ENCODE measurements at regions not wholly inside any gene's neighbourhood (a gene's known extent, or its start where the extent isn't known, plus 50 kb on each side); places are given as distances from the start of the nearest gene placed in this dataset.

DNA sequence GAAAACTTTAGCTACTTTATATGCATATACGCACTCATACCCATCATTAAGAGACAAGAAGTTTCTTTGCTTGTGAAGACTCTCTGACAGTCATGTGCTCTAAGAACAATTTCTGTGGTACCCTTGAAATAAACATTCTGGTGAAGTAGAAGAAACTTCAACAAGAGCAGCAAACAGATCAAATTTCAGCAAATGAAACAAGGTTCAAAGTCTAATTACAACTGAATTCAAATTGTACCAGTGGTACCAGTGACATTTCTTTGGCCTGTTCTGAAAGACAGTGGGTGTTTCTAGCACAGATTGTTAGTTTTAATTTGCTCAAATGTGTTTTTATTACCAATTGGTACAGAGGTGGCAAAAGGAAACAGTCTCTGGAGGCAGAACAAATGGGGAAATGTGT lies 391.0 kb downstream of the CHSY3 start:
- H3K23ac ChIP-seq (ENCODE audit: insufficient read length) = no peak overlapping the region
- no peak for FAIRE-seq
- H3K79me2 ChIP-seq (ENCODE audit: control insufficient read depth in 1 of 2, insufficient read depth in 2 of 2, low read length in 2 of 2) = no peaks in the 10 kb centered on the region
- no peak overlapping the region for H3K18ac ChIP-seq (ENCODE audit: extremely low read depth, low read length)
- no peak overlapping the region for H3K4ac ChIP-seq (replicated peaks; ENCODE audit: insufficient read length, low read depth, low read length)
- H3K4me2 ChIP-seq (ENCODE audit: insufficient read depth in 1 of 2, low read depth in 2 of 2, low read length in 2 of 2) = no peak overlapping the region
- H3K9ac ChIP-seq (replicated peaks in 1 of 4; ENCODE audit: extremely low read depth in 1 of 4, low read depth in 3 of 4, low read length in 3 of 4) = no peak overlapping the region
- no peak overlapping the region for H2BK12ac ChIP-seq (ENCODE audit: low read depth, low read length)
- no peaks in the 10 kb centered on the region for H3K36me3 ChIP-seq (ENCODE audit: control insufficient read depth in 2 of 4, insufficient read depth in 4 of 4, low read length in 3 of 4)
- no peak overlapping the region for H2AK5ac ChIP-seq (ENCODE audit: low read depth, low read length)
- no peaks in the 10 kb centered on the region for H3K79me1 ChIP-seq (ENCODE audit: low read depth, low read length)
- H4K91ac ChIP-seq (replicated peaks; ENCODE audit: insufficient read length, low read length) = no peak overlapping the region
- H2BK5ac ChIP-seq (ENCODE audit: low read depth, low read length) = no peak overlapping the region
- H3K14ac ChIP-seq (ENCODE audit: insufficient read length) = no peak overlapping the region
- H3K27me3 ChIP-seq (replicated peaks in 1 of 4; ENCODE audit: control insufficient read depth in 3 of 4, extremely low read depth in 1 of 4, insufficient read depth in 3 of 4, low read length in 3 of 4) = no peaks in the 10 kb centered on the region
- WGBS, 2 experiments (ENCODE audit: extremely low coverage in 1 of 2, insufficient coverage in 1 of 2, insufficient read length in 1 of 2, insufficient replicate concordance in 2 of 2, low coverage in 1 of 2, low lambda C conversion rate in 2 of 2, missing lambda C conversion rate in 1 of 2) = 93% methylated on average over 1 of the region's 1 CpG; no CpG with 5 or more reads in 1 of the 2 experiments
- H3K9me3 ChIP-seq (ENCODE audit: insufficient read depth in 2 of 2, low read depth in 1 of 2, low read length in 1 of 2) = no peaks in the 10 kb centered on the region
- no peaks in the 10 kb centered on the region for H4K20me1 ChIP-seq (replicated peaks in 1 of 2; ENCODE audit: control insufficient read depth in 1 of 2, insufficient read depth in 2 of 2, low read length in 2 of 2)
- H3K56ac ChIP-seq (replicated peaks; ENCODE audit: insufficient read length, low read depth, low read length) = no peak overlapping the region
- H4K5ac ChIP-seq (ENCODE audit: insufficient read length, low read depth, low read length) = no peak overlapping the region
- H3K23me2 ChIP-seq (ENCODE audit: low read depth, low read length) = no peaks in the 10 kb centered on the region
- peak overlapping the region; percentile 34; the same call in 1 of the 2 replicates for H2AFZ ChIP-seq (ENCODE audit: low read length)
- no peak overlapping the region for H2BK15ac ChIP-seq (ENCODE audit: low read length)
- CTCF ChIA-PET (ENCODE audit: partially characterized antibody) = no interaction called here
- POLR2A ChIA-PET (ENCODE audit: partially characterized antibody) = no interaction called here
- H2BK20ac ChIP-seq (ENCODE audit: low read length) = no peak overlapping the region
- no peak overlapping the region for H2BK120ac ChIP-seq (replicated peaks; ENCODE audit: low read depth, low read length)
- no peak overlapping the region for H3K4me3 ChIP-seq (ENCODE audit: extremely low read depth in 1 of 4, insufficient read depth in 2 of 4, low read depth in 3 of 4, low read length in 4 of 4)
- H4K8ac ChIP-seq (ENCODE audit: extremely low read depth, insufficient read depth, low read length) = no peak overlapping the region
- H3K4me1 ChIP-seq (replicated peaks in 1 of 4; ENCODE audit: control insufficient read depth in 3 of 4, insufficient read depth in 4 of 4, low read length in 3 of 4) = no peaks in the 10 kb centered on the region
- H3K27ac ChIP-seq (ENCODE audit: low read depth, low read length) = no peak overlapping the region
- DNase-seq (ENCODE audit: low read depth in 1 of 2, low spot score in 2 of 2) = no peak
- TF ChIP-seq CBX5 (IDR thresholded peaks at IDR 0.05; ENCODE audit: low read depth, low read length) (no peak), POLR2AphosphoS5 (IDR thresholded peaks at IDR 0.05; ENCODE audit: low read depth, low read length) (no peak), TEAD4 (IDR thresholded peaks at IDR 0.05; ENCODE audit: low read depth, low read length) (no peak), YY1 (IDR thresholded peaks at IDR 0.05; ENCODE audit: low read depth, low read length) (no peak), SP4 (IDR thresholded peaks at IDR 0.05; ENCODE audit: low read length) (no peak), RNF2 (IDR thresholded peaks at IDR 0.05; ENCODE audit: borderline replicate concordance, low read depth, low read length, missing control alignments, poor library complexity, severe bottlenecking) (no peak), EGR1 (IDR thresholded peaks at IDR 0.05; ENCODE audit: borderline replicate concordance, low read depth, low read length) (no peak), EP300 (IDR thresholded peaks at IDR 0.05; ENCODE audit: borderline replicate concordance in 1 of 2, low read depth in 2 of 2, low read length in 2 of 2) (no peak), RXRA (IDR thresholded peaks at IDR 0.05; ENCODE audit: insufficient read depth, low read depth, low read length) (no peak), CTBP2 (IDR thresholded peaks at IDR 0.05; ENCODE audit: borderline replicate concordance, insufficient read depth, insufficient read length, low read length) (no peak), ZNF274 (IDR thresholded peaks at IDR 0.05; ENCODE audit: borderline replicate concordance, extremely low read depth, low read length) (no peak), BRCA1 (IDR thresholded peaks at IDR 0.05; ENCODE audit: low read depth, low read length) (no peak), HDAC2 (IDR thresholded peaks at IDR 0.05; ENCODE audit: borderline replicate concordance in 1 of 2, low read depth in 2 of 2, low read length in 2 of 2) (no peak), TBP (IDR thresholded peaks at IDR 0.05; ENCODE audit: low read depth, low read length) (no peak)
- TF ChIP-seq, protein P1, sequence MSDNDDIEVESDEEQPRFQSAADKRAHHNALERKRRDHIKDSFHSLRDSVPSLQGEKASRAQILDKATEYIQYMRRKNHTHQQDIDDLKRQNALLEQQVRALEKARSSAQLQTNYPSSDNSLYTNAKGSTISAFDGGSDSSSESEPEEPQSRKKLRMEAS (IDR thresholded peaks at IDR 0.05) = no peak

Measured in H1 (cell line).